Neuronal stem cell (in vitro differentiated cells): ENCODE measurements at regions not wholly inside any gene's neighbourhood (a gene's known extent, or its start where the extent isn't known, plus 50 kb on each side); places are given as distances from the start of the nearest gene placed in this dataset.

ENCODE experiments used
- DNase-seq: peaks from one replicate; pipeline ENCODE4 v3.0.0-alpha.2; 2013; ENCODE audit warnings: low spot score
- H2AFZ ChIP-seq: one replicate; pipeline ENCODE4 v1.6.1; 2013; ENCODE audit warnings: mild to moderate bottlenecking, low read length, inconsistent platforms
- H2AK5ac ChIP-seq: 2 replicates; pipeline ENCODE4 v1.6.1; 2013; ENCODE audit warnings: low read depth, mild to moderate bottlenecking, inconsistent platforms, low read length, moderate library complexity, mixed read lengths
- H2BK120ac ChIP-seq: 2 replicates; pipeline ENCODE4 v1.6.1; 2013; ENCODE audit warnings: low read depth, mild to moderate bottlenecking, inconsistent platforms, low read length, moderate library complexity, mixed read lengths
- H2BK12ac ChIP-seq: one replicate; pipeline ENCODE4 v1.6.1; 2013; ENCODE audit warnings: low read length, inconsistent platforms
- H2BK15ac ChIP-seq: 2 replicates; pipeline ENCODE4 v1.6.1; 2013; ENCODE audit warnings: mild to moderate bottlenecking, low read length, inconsistent platforms, mixed read lengths
- H2BK5ac ChIP-seq: one replicate; pipeline ENCODE4 v1.6.1; 2013; ENCODE audit warnings: inconsistent platforms, mild to moderate bottlenecking, low read length, moderate library complexity
- H3K14ac ChIP-seq: one replicate; pipeline ENCODE4 v1.6.1; 2013; ENCODE audit warnings: low read length, inconsistent platforms
- H3K18ac ChIP-seq: 2 replicates; pipeline ENCODE4 v1.6.1; 2013; ENCODE audit warnings: low read length, inconsistent platforms
- H3K23ac ChIP-seq: 2 replicates; pipeline ENCODE4 v1.6.1; 2013; ENCODE audit warnings: low read depth, mild to moderate bottlenecking, mixed read lengths, low read length, inconsistent platforms; ENCODE audit not compliant: poor library complexity
- H3K27ac ChIP-seq: replicated peaks from 3 replicates; pipeline ENCODE4 v1.5.1; 2013; ENCODE audit warnings: low read length, inconsistent platforms
- H3K27me3 ChIP-seq, 3 experiments: 2 replicates each; pipeline ENCODE4 v1.6.1; 2013; ENCODE audit warnings: low read length in 3 of 3, mild to moderate bottlenecking in 2 of 3, inconsistent platforms in 1 of 3, low read depth in 1 of 3, mixed read lengths in 1 of 3, moderate library complexity in 1 of 3; ENCODE audit not compliant: control insufficient read depth in 3 of 3, insufficient read depth in 3 of 3
- H3K36me3 ChIP-seq, 2 donors: replicated peaks in 1 of 2; 2 replicates each; pipeline ENCODE4 v1.6.1; 2013; ENCODE audit warnings: low read length in 2 of 2; ENCODE audit not compliant: control insufficient read depth in 2 of 2, insufficient read depth in 2 of 2
- H3K4ac ChIP-seq: 2 replicates; pipeline ENCODE4 v1.6.1; 2013; ENCODE audit warnings: inconsistent platforms, mild to moderate bottlenecking, low read length, moderate library complexity
- H3K4me1 ChIP-seq, 2 donors: 1 replicate in 1 of 2; 2 replicates in 1 of 2; pipeline ENCODE4 v1.6.1; 2013; ENCODE audit warnings: low read length in 2 of 2, low read depth in 1 of 2; ENCODE audit not compliant: control insufficient read depth in 2 of 2, insufficient read depth in 1 of 2
- H3K4me2 ChIP-seq: one replicate; pipeline ENCODE4 v1.6.1; 2013; ENCODE audit warnings: mild to moderate bottlenecking, low read length, inconsistent platforms; ENCODE audit not compliant: insufficient read depth, poor library complexity, severe bottlenecking
- H3K4me3 ChIP-seq, 2 donors: 2 replicates each; pipeline ENCODE4 v1.5.1; 2013; ENCODE audit warnings: low read length in 2 of 2, mild to moderate bottlenecking in 2 of 2, inconsistent platforms in 1 of 2, moderate library complexity in 1 of 2
- H3K79me1 ChIP-seq: one replicate; pipeline ENCODE4 v1.6.1; 2013; ENCODE audit warnings: low read depth, mild to moderate bottlenecking, inconsistent platforms, low read length, moderate library complexity
- H3K9ac ChIP-seq: one replicate; pipeline ENCODE4 v1.6.1; 2013; ENCODE audit warnings: mild to moderate bottlenecking, low read depth, low read length, inconsistent platforms; ENCODE audit not compliant: poor library complexity
- H3K9me3 ChIP-seq, 2 donors: replicated peaks in 1 of 2; 2 replicates each; pipeline versions ENCODE3 to v1.6.1; 2013; ENCODE audit warnings: low read length in 2 of 2, mild to moderate bottlenecking in 2 of 2, inconsistent platforms in 1 of 2, low read depth in 1 of 2, mixed read lengths in 1 of 2, moderate library complexity in 1 of 2; ENCODE audit not compliant: control insufficient read depth in 2 of 2, insufficient read depth in 1 of 2
- H4K8ac ChIP-seq: one replicate; pipeline ENCODE4 v1.6.1; 2013; ENCODE audit warnings: low read depth, mild to moderate bottlenecking, inconsistent platforms, low read length, moderate library complexity
- H4K91ac ChIP-seq: one replicate; pipeline ENCODE4 v1.6.1; 2013; ENCODE audit warnings: low read length, low read depth, mild to moderate bottlenecking, inconsistent platforms; ENCODE audit not compliant: poor library complexity
- WGBS, 2 donors: extraction: QIAGEN DNeasy Blood & Tissue Kit; methylation state at CpG; one replicate each; pipeline ENCODE4 v1.1.7; 2013; ENCODE audit warnings: missing lambda C conversion rate in 2 of 2, mixed read lengths in 1 of 2; ENCODE audit not compliant: insufficient read length in 2 of 2, insufficient replicate concordance in 1 of 2; ENCODE audit errors: extremely low coverage in 2 of 2; 5-methylcytosine and 5-hydroxymethylcytosine counted together

DNA sequence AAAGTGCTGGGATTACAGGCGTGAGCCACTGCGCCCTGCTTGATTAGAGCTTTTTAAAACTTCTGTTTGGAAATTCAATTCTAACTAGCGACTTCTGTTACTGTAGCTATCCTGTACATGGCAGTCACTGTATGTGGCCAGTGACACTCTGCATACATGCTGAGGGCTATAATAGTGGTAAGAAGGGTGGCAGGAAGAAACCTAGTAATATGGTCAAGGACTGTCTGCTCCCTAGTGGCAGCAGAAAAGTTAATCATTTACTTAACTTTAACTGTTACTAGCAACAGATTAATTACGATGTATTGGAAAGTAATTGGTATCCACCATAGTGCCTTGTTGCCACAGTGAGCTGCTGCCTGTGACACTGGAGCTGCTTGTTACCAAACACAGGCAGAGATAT is 149.0 kb downstream of the KITLG start:
- Histone ChIP-seq H2BK5ac (no peak overlapping the region), H3K9me3 (no peaks in the 10 kb centered on the region), H3K9ac (no peak overlapping the region), H3K4me1 (no peaks in the 10 kb centered on the region), H3K36me3 (no peaks in the 10 kb centered on the region), H2AFZ (no peak overlapping the region), H2BK12ac (no peak overlapping the region), H4K8ac (no peak overlapping the region), H3K4ac (no peak overlapping the region), H2BK120ac (no peak overlapping the region), H3K23ac (no peak overlapping the region), H2AK5ac (no peak overlapping the region), H3K27ac (no peak overlapping the region), H3K27me3 (no peaks in the 10 kb centered on the region), H3K4me3 (no peak overlapping the region), H4K91ac (no peak overlapping the region), H3K79me1 (no peaks in the 10 kb centered on the region), H3K14ac (no peak overlapping the region), H3K18ac (no peak overlapping the region), H2BK15ac (no peak overlapping the region), H3K4me2 (no peak overlapping the region)
- DNase-seq, result no peak
- no CpG with 5 or more reads among the region's 4 CpGs for WGBS, 2 donors

DNA sequence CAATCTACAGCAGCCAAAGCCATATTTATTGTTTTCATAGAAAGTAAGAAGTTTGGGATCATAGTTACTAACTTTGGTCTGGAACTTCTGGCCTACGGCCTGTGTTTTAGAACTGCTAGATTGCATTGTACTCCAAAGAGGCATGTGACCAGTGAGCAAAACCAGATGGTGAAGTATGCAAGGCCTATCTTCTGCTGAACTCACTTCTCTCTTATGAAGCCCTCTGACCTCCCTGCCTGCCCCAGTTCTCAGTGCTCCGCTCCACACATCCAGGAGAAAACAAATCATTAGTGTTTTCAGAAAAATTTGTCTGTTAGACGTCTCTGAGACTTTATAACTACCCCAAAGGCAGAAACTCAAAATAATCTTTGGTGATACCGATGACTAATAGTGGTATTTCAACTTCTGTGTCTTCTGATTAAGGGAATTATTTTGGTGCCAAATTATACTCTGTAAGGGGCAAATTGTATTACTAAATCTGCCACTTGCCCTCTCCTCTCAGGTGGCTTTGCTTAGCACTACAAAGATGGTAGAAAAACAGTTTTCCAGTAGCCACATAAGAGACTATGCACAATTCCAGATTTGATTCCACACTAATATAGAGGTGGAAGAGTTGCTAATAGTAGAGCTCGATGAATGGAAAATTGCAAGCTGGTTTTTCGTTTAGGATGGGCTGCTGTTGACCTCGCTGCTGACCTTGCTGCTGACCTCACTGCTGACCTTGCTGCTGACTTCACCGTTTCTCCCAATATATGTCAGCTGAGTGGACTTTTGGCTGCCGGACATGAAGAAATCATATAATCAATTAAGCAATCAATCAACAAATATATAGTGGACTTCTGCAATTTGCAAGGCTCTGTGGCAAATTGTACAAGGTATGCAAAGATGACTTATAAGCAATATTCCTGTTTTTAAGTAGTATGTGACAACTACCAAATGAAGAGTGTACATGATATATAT is 147.5 kb downstream of the KITLG start:
- Histone ChIP-seq H4K8ac (no peak overlapping the region), H3K36me3 (no peaks in the 10 kb centered on the region), H2AK5ac (no peak overlapping the region), H3K18ac (no peak overlapping the region), H3K4ac (no peak overlapping the region), H2BK12ac (no peak overlapping the region), H2BK15ac (no peak overlapping the region), H3K4me2 (no peak overlapping the region), H3K27me3 (no peaks in the 10 kb centered on the region), H3K23ac (no peak overlapping the region), H3K4me1 (no peaks in the 10 kb centered on the region), H3K14ac (no peak overlapping the region), H2BK5ac (no peak overlapping the region), H3K79me1 (no peaks in the 10 kb centered on the region), H3K4me3 (no peak overlapping the region), H3K9me3 (no peaks in the 10 kb centered on the region), H3K27ac (no peak overlapping the region), H4K91ac (no peak overlapping the region), H2AFZ (no peak overlapping the region), H2BK120ac (no peak overlapping the region), H3K9ac (no peak overlapping the region)
- no peak for DNase-seq
- WGBS, 2 donors, result no CpG with 5 or more reads among the region's 9 CpGs

DNA sequence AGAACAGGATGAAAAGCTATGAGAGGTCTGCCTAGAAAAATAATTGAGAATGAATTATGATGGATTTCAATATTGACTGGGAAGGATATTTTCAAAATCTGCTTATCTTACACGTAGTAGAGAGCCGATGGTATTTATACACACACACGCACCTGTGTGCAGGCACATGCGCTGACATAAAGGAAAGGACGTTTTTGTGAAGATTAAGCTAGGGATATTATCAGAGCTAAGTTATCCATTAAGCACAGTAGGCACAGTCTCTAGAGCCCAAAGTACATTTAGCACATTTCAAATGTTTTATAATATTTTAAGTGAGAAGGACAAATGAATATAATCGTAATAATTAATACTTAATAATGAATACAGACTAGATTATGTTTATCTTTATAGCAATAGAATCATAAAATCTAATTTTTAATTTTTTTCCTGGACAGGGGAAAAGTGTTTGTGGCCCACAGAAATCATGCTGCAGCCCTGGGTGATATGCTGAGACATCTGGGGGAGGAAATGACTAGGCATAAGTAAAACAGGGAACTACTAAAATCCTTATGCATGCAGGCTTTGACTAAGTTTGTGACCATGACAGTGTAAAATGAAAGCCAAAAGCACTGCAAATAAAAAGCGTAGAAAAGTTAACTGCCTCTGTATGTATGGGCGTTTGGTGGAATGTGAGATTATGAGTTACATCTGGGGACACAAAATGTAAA is 146.1 kb downstream of the KITLG start:
- H3K27me3 ChIP-seq, result no peaks in the 10 kb centered on the region
- H3K36me3 ChIP-seq, result no peaks in the 10 kb centered on the region
- no peak overlapping the region for H3K4me3 ChIP-seq
- no peak overlapping the region for H2AK5ac ChIP-seq
- no peaks in the 10 kb centered on the region for H3K79me1 ChIP-seq
- no peak overlapping the region for H2BK5ac ChIP-seq
- no peak overlapping the region for H3K18ac ChIP-seq
- H3K14ac ChIP-seq, result no peak overlapping the region
- H3K4ac ChIP-seq, result no peak overlapping the region
- H3K23ac ChIP-seq, result no peak overlapping the region
- H3K9ac ChIP-seq, result no peak overlapping the region
- no peak overlapping the region for H3K4me2 ChIP-seq
- no peak overlapping the region for H2BK120ac ChIP-seq
- no peaks in the 10 kb centered on the region for H3K4me1 ChIP-seq
- WGBS, 2 donors, result no CpG with 5 or more reads among the region's 8 CpGs
- H2AFZ ChIP-seq, result no peak overlapping the region
- H4K91ac ChIP-seq, result no peak overlapping the region
- no peaks in the 10 kb centered on the region for H3K9me3 ChIP-seq
- H4K8ac ChIP-seq, result no peak overlapping the region
- no peak for DNase-seq
- no peak overlapping the region for H3K27ac ChIP-seq
- H2BK12ac ChIP-seq, result no peak overlapping the region
- no peak overlapping the region for H2BK15ac ChIP-seq

DNA sequence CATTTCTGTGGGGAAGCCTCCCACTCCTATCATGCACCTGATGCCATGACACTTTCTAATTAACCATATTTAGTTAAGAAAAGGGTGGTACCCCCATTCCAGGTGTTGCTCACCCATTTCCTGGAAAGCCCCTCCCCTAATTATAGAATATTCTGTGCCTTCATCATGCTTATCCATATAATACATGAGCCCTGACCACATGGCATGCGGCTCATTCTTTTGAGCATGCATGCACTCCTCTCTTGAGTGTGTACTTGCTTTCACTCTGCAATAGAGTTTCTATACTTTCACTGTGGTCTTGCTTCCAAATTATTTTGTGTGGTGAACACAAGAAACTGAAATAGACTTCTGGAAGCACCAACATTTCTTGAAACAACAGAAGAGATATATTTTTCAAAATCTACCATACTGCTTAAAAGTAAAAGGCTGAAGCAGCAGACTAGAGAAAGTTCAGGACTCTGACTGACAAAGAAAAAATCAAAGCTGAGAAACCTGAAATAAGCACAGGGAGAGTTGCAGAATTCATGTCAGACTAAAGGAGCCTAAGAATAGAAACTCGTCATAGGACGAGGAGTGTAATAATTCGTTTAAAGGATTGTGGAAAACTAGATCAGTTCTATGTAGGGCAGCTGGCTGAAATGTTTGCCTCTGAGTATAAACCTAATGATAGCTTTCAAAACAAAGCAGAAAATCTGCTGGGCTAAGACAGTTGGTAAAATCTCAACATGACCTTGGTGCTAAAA is 144.8 kb downstream of the KITLG start:
- H4K8ac ChIP-seq, result no peak overlapping the region
- H2AFZ ChIP-seq, result no peak overlapping the region
- no peak overlapping the region for H2BK15ac ChIP-seq
- DNase-seq, result no peak
- no peaks in the 10 kb centered on the region for H3K36me3 ChIP-seq
- H3K9me3 ChIP-seq, result no peaks in the 10 kb centered on the region
- no peak overlapping the region for H2BK120ac ChIP-seq
- H2BK12ac ChIP-seq, result no peak overlapping the region
- H2BK5ac ChIP-seq, result no peak overlapping the region
- H3K23ac ChIP-seq, result no peak overlapping the region
- no peak overlapping the region for H3K27ac ChIP-seq
- H3K4ac ChIP-seq, result no peak overlapping the region
- H3K4me1 ChIP-seq, result no peaks in the 10 kb centered on the region
- H3K9ac ChIP-seq, result no peak overlapping the region
- H2AK5ac ChIP-seq, result no peak overlapping the region
- no peak overlapping the region for H3K14ac ChIP-seq
- H3K79me1 ChIP-seq, result no peaks in the 10 kb centered on the region
- no CpG with 5 or more reads among the region's 4 CpGs for WGBS, 2 donors
- H3K4me3 ChIP-seq, result no peak overlapping the region
- H3K4me2 ChIP-seq, result no peak overlapping the region
- H3K27me3 ChIP-seq, result no peaks in the 10 kb centered on the region
- H4K91ac ChIP-seq, result no peak overlapping the region
- H3K18ac ChIP-seq, result no peak overlapping the region
